K562 (cell line): ENCODE measurements at regions not wholly inside any gene's neighbourhood (a gene's known extent, or its start where the extent isn't known, plus 50 kb on each side); places are given as distances from the start of the nearest gene placed in this dataset.

Experiments
- CAMTA2 ChIP-seq: fragments of 250-450 bp; sonication (Bioruptor Pico); conservative IDR thresholded peaks from 2 replicates; pipeline ENCODE4 v1.5.1; 2022
- CHD1 ChIP-seq: fragments of 200-600 bp; sonication (generic); IDR thresholded peaks from one replicate; pipeline ENCODE4 v1.6.1; 2012; ENCODE audit warnings: mild to moderate bottlenecking, moderate library complexity, low read length, inconsistent platforms
- ETV5 ChIP-seq: sonication (generic); formaldehyde crosslinking; IDR thresholded peaks from 2 replicates; pipeline ENCODE4 v1.4.0; 2020; ENCODE audit warnings: low read depth, mild to moderate bottlenecking, missing genetic modification reagents
- FOSL1 ChIP-seq: fragments of 200-800 bp; sonication (Bioruptor generic); conservative IDR thresholded peaks from 2 replicates; pipeline ENCODE4 v1.6.1; 2016; ENCODE audit warnings: missing genetic modification characterization, missing compliant biosample characterization
- KHSRP ChIP-seq: fragments of 450-650 bp; IDR thresholded peaks from 2 replicates; pipeline ENCODE4 v1.6.1; 2017
- MAFK ChIP-seq: IDR thresholded peaks from 2 replicates; pipeline ENCODE4 v1.6.1; 2011; ENCODE audit warnings: low read length, improper control_type of control experiment
- MCM7 ChIP-seq, 2 experiments: fragments of 450-650 bp; IDR thresholded peaks; 2 replicates each; pipeline ENCODE4 v1.6.1; 2016 to 2018
- MEF2D ChIP-seq: conservative IDR thresholded peaks from 2 replicates; pipeline ENCODE4 v1.6.1; 2016; ENCODE audit warnings: low read depth, missing genetic modification characterization, missing compliant biosample characterization
- NUFIP1 ChIP-seq: fragments of 450-650 bp; IDR thresholded peaks from 2 replicates; pipeline ENCODE4 v1.6.1; 2018; ENCODE audit not compliant: partially characterized antibody
- PHB2 ChIP-seq: fragments of 450-650 bp; IDR thresholded peaks from 2 replicates; pipeline ENCODE4 v1.6.1; 2017; ENCODE audit warnings: low read depth
- PTBP1 ChIP-seq: fragments of 200-400 bp; formaldehyde crosslinking; IDR thresholded peaks from 2 replicates; pipeline ENCODE4 v1.6.1; 2017; ENCODE audit warnings: low read depth, low read length
- SIN3A ChIP-seq, 2 experiments: fragments of 150-350 bp in 1 of 2; IDR thresholded peaks; 2 replicates each; pipeline ENCODE4 v1.6.1; 2011 to 2016; ENCODE audit warnings: borderline replicate concordance in 2 of 2, low read depth in 2 of 2, low read length in 2 of 2, mild to moderate bottlenecking in 2 of 2, moderate library complexity in 2 of 2; ENCODE audit not compliant: control insufficient read depth in 1 of 2
- SMAD3 ChIP-seq: fragments of 450-650 bp; formaldehyde crosslinking; conservative IDR thresholded peaks from 2 replicates; pipeline ENCODE4 v1.4.0; 2020; ENCODE audit warnings: mild to moderate bottlenecking
- SRSF7 ChIP-seq: fragments of 200-400 bp; formaldehyde crosslinking; optimal IDR thresholded peaks from 2 replicates; pipeline ENCODE3; 2017; ENCODE audit warnings: mild to moderate bottlenecking, low read depth, low read length
- TAF1 ChIP-seq: IDR thresholded peaks from 2 replicates; pipeline ENCODE4 v1.6.1; 2011; ENCODE audit warnings: mild to moderate bottlenecking, low read length, moderate library complexity; ENCODE audit not compliant: insufficient read depth, control insufficient read depth, severe bottlenecking; ENCODE audit errors: extremely low read depth
- TAL1 ChIP-seq: fragments of 450-650 bp; IDR thresholded peaks from 2 replicates; pipeline ENCODE4 v1.6.1; 2016; ENCODE audit warnings: mild to moderate bottlenecking
- TCFL5 ChIP-seq: fragments of 250-450 bp; sonication (Bioruptor Pico); conservative IDR thresholded peaks from 2 replicates; pipeline ENCODE4 v1.6.1; 2021; ENCODE audit warnings: mild to moderate bottlenecking, moderate library complexity, matching md5 sums
- ZBED1 ChIP-seq: IDR thresholded peaks from 2 replicates; pipeline ENCODE4 v1.6.1; 2014
- ZKSCAN8 ChIP-seq: fragments of 200-800 bp; sonication (Bioruptor generic); IDR thresholded peaks from 2 replicates; pipeline ENCODE4 v1.6.1; 2016; ENCODE audit warnings: missing genetic modification characterization, missing compliant biosample characterization
- ZMIZ1 ChIP-seq, 2 experiments: fragments of 150-350 bp in 1 of 2; IDR thresholded peaks; 2 replicates each; pipeline ENCODE4 v1.6.1; 2012 to 2016; ENCODE audit warnings: low read depth in 2 of 2, low read length in 2 of 2, mild to moderate bottlenecking in 1 of 2, moderate library complexity in 1 of 2
- ZNF175 ChIP-seq: fragments of 200-800 bp; sonication (Bioruptor generic); IDR thresholded peaks from 2 replicates; pipeline ENCODE4 v1.6.1; 2016; ENCODE audit warnings: low read depth, mild to moderate bottlenecking, missing genetic modification characterization, missing compliant biosample characterization
- ZNF197 ChIP-seq: fragments of 200-800 bp; sonication (Bioruptor generic); IDR thresholded peaks from 2 replicates; pipeline ENCODE4 v1.6.1; 2016; ENCODE audit warnings: low read depth, missing genetic modification characterization, missing compliant biosample characterization
- ZNF445 ChIP-seq: fragments of 250-450 bp; sonication (Bioruptor Pico); IDR thresholded peaks from 2 replicates; pipeline ENCODE4 v1.4.0; 2020; ENCODE audit warnings: low read depth, mild to moderate bottlenecking, moderate library complexity
- ZNF583 ChIP-seq: fragments of 250-450 bp; sonication (Bioruptor Pico); IDR thresholded peaks from 2 replicates; pipeline ENCODE4 v1.4.0; 2020
- ZNF740 ChIP-seq, 3 experiments: fragments of 200-800 bp in 1 of 3; sonication (Bioruptor generic) in 1 of 3; sonication (generic) in 1 of 3; formaldehyde crosslinking in 1 of 3; IDR thresholded peaks; 2 replicates each; pipeline versions ENCODE4 v1.6.1 to v1.8.0; 2016 to 2022; ENCODE audit warnings: mild to moderate bottlenecking in 2 of 3, missing compliant biosample characterization in 2 of 3, missing genetic modification characterization in 2 of 3, missing genetic modification reagents in 1 of 3

GRCh38 chr6:27772261-27773001, 139.8 kb downstream of the OR2B2 start (continued):
- TF ChIP-seq TAF1 (peak; percentile 24), ZBED1 (no peak), CAMTA2 (no peak), CHD1 (no peak), FOSL1 (tag) (0 out of 2 replicates have a peak, but pooled peaks have one; percentile 19), ZNF175 (CRISPR knock-in tag) (0 out of 2 replicates have a peak, but pooled peaks have one; percentile 37), ZNF445 (no peak), SMAD3 (0 out of 2 replicates have a peak, but pooled peaks have one; percentile 41), TAL1 (0 out of 2 replicates have a peak, but pooled peaks have one; percentile 4), ZMIZ1 (IDR thresholded peaks at IDR 0.05; ENCODE audit: low read depth in 2 of 2, low read length in 2 of 2) (peak in 1 of 2 experiments; percentile 24; a peak in 1 of 4 replicates), ZNF740 (CRISPR knock-in tag; IDR thresholded peaks at IDR 0.05) (no peak), ZNF740 (tag; IDR thresholded peaks at IDR 0.05) (no peak), PHB2 (no peak), SRSF7 (no peak), SIN3A (IDR thresholded peaks at IDR 0.05; ENCODE audit: borderline replicate concordance in 2 of 2, control insufficient read depth in 1 of 2, low read depth in 2 of 2, low read length in 2 of 2) (no peak), MCM7 (IDR thresholded peaks at IDR 0.05) (no peak), ZKSCAN8 (CRISPR knock-in tag) (no peak), ZNF197 (no peak), NUFIP1 (peak; percentile 58), TCFL5 (CRISPR knock-in tag) (no peak), PTBP1 (no peak), KHSRP (no peak), MEF2D (peak; percentile 78), ETV5 (peak; percentile 91), ZNF583 (CRISPR knock-in tag) (peak; percentile 92), MAFK (peak; percentile 89)
